ENCODE measurements at regions not wholly inside any gene's neighbourhood (a gene's known extent, or its start where the extent isn't known, plus 50 kb on each side); places are given as distances from the start of the nearest gene placed in this dataset.
"Not testable (repeated sequence)": the region's sequence is repeated elsewhere in the genome, so short reads cannot be mapped to it uniquely, and the experiment has no call there.

DNA sequence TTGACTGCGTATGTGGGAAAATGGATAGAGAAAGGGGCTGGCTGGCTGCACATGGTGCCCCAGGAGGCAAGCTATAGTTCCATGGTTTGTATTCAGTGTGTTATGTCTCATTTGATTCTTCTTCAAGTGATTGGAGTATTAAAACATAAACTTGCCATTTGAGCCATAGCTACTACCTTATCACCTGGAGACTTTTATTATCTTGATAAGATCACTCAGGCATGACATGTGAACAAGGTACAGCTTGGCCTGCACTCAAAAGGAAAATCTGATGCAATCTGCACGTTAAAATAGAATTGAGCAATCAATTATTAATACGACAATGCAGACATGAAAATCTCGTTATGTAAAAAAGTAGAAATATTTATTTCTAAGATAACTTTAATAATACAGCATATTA lies 116.9 kb downstream of the RND3 start:
- DNase-seq, result no peak

DNA sequence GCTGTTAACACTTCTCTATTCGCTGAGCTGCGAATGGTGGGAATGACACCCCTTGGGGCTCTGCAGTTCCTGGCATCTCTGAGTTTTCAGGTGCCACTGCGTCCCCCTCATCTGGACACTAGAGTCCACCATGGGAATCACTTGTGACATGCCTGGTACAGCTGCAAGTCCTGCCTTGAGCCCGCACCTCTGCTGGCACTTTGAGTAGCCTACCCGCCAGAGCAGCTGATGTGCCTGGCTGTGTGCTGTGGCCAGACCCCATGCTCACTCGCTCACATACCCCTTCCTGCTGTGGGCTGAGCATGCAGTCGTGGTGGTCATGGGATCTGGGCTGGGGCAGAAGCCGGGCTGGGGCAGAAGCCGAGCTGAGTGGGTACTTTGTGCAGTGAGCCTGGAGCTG lies 117.6 kb downstream of the RND3 start:
- DNase-seq, result no peak

DNA sequence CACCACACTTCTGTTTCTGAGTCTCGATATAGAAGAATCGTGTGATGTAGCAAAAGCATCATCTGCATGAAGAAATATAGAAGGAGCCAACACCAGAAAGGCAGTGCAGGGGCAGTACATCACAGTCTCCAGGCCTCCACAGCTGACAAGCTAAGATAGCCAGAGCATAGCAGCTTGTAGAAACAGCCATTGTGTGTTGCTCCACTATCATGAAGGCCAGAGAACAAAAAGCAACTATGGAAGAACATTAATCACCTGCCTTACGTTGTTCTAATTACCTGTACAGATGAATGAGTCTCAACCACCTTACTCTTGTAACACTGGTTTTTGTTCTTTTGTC lies 129.0 kb downstream of the RND3 start:
- no peak for DNase-seq

DNA sequence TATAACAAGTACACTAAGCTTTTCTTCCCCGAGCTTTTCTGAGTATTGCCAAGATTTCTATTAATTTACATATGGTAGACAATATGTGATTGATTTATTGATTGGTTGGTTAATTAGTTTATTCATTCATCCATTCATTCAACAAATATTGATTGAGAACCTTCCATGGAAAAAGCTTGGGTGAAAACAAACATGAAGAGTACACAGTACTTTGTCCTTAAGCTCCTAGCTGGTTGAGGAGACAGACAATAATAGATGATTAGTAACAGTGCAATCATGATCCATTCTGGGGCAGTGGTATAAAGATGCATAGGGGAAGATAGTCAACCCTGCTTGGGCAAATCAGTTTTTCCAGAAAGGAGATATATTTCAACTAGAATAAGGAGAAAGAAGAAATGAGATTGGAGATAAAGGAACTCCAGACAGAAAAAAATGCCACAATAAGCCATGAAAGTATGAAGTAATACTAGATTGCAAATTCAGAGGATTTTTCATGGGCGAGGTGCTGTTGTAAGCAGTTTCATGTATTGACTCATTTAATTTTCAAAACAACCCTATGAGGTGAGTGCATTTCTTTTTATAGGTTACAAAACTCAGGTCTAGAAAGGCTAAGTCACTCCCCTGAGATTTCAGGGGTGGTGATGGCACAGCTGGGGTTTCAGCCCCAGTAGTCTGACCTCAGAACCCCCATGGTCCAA lies 129.5 kb downstream of the RND3 start:
- DNase-seq, result no peak

DNA sequence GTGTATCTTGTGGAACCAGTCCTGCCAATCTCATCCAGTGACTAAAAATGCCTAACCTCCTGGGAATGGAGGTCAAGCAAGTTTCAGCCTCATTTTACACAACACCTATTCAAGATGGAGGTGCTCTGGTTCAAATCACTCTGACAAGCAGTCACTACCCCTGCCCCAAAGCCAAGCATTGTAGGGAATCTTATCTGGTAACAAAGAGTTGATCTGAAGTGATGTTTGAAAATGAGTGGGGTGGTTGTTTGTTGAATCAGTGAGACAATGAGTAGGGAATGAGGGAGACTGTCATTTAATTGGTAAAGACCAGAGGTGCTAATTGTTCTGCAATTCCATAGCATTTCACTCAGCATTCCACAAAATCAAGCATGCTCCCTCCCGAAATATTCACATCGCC lies 132.0 kb downstream of the RND3 start:
- no peak for DNase-seq

DNA sequence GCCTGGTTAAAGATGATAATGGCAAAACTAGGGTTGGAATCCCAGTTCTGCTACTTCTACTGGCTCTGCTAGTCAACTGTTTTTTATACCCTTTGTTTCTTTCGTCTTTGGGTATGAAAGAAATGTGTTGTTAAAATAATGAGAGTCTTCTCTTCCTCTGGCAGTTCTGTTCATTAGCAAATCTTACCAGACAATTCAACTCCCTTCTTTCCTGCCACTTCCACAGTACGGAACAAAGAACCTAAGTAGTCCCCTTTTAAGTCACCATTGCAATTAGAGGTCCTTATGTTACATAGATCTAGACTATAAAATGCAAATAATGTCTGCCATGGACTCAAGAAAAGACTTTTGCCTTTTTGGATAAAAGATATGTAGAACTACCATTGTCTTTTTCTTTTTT lies 134.1 kb downstream of the RND3 start:
- DNase-seq, result no peak

DNA sequence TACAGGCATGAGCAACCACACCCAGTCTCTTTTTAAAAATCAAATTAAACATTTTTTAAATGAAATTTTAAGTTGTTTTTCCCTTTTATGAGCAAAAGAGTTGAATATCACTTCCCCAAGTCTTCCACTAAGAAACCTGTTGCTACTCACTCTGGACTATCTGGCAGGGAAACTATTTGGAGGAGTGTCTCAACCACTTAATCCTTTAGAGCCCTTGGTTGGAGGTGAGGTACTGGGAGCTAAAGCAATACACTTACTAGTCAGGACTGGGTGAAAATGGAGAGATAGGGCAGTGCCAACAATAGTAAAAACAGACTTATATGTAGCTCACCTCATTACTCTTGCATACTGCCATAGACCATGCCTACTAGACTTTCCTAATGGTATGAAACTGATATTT lies 135.5 kb downstream of the RND3 start:
- no peak for DNase-seq

DNA sequence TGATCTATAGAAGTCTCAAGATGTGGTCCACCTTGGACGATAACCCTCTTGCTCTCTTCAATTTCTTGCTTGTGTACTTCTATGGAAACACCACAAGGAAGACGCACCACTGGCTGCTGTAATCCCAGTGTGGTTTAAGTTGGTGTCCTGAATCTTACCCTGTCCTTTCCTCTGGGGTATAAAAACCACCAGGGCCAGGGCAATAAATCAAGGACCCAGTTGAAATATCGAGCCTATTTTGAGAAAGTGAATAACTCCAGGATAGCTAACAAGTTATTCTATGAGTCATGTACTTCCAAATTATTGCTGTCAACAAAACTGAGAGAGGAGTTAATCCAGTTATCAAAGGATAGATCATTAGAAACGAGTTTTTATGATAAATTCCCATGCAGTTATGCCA lies 137.0 kb downstream of the RND3 start:
- DNase-seq, result no peak

DNA sequence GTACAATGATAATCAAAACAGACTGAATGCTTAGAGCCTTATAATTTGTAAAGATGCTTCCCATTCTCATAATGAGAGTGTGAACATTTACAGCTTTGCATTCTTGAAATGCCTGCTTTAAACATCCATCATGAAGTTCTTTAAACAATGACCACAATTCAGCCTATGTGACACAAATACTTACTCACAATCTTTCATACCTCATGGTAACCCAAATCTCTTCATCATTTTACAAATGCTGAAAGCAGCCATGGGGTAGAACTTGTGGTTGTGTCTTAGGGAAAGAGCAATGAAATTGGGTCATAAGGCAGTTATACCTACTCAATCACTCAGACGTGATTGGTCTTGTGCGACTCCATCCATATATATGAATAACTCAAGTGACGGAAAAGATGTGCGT lies 140.7 kb downstream of the RND3 start:
- no peak for DNase-seq

DNA sequence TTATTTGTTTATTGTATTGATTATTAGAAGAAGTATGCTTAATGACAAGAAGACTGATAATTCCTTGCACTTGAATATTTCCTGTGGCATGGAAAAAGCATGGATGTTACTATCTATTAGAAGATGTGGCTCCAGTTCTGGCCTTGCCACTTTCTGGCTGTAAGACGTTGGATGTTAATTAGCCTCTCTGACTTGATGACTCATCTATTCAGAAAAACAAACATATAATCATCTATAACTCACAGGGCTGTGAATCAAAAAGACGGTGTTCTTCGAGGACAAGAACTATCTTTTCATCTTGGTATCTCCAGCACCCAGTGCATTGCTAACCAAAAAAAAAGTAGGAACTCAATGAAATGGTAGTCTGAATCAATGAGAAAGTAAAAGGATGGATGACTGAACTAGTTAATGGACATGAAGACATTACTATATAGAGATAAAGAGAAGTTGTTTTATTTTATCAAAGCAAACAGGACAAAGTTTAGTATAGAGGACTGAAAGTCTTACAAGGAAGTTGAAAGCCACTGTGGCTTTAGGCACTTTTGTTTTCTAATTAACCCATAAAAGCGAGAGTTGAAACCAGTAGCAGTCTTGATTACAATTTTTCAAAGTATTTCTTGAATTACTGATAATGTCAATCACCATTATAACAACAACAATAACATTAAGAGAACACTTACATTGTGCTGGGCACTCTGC lies 145.3 kb downstream of the RND3 start:
- DNase-seq, result no peak

DNA sequence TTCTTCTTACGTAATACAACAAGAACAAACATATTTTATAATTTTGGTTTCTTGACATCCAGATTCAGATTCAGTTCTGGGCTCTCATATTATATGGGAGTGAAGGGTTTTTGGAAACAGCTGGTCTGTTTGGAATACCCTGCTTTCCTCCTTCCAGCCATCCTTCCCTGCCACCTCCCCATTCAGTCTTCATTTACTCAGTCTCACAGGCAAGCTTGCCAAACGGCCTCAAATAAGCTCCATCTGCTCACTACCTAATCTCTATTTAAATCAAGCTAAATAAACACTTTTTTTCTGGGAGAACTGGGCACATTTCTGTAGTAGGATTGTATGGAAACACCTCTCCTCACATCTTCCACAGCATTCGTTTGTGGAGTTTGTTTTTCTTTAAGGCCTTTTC lies 147.5 kb downstream of the RND3 start:
- no peak for DNase-seq

DNA sequence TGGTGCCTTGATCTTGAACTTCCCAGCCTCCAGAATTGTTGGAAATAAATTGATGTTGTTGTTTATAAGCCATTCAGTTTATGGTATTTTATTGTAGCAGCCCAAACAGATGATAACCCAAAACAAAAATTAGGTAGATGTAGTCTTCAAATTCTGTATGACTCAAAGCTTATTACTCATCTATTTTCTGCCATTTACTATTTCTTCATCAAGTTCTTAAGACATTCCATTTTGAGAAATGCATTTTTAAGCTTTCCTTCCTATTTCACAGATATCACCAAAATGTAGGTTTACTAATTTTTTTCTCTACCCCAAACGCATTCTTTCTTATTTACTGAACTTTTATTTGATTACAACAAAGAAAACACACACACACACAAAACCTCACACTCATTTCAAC lies 148.2 kb downstream of the RND3 start:
- no peak for DNase-seq

DNA sequence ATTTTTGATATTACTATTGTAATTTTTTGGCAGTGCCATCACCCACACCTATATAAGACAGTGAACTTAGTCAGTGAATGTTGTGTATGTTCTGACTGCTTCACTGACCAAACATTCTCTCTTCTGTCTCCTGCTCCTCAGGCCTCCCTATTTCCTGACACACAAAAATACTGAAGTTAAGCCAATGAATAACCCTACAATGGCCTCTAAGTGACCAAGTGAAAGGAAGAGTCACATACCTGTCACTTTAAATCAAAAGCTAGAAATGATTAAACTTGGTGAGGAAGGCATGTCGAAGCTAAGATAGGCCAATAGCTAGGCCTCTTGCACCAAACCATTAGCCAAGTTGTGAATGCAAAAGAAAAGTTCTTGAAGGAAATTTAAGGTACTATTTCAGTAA lies 151.9 kb downstream of the RND3 start:
- no peak for DNase-seq

DNA sequence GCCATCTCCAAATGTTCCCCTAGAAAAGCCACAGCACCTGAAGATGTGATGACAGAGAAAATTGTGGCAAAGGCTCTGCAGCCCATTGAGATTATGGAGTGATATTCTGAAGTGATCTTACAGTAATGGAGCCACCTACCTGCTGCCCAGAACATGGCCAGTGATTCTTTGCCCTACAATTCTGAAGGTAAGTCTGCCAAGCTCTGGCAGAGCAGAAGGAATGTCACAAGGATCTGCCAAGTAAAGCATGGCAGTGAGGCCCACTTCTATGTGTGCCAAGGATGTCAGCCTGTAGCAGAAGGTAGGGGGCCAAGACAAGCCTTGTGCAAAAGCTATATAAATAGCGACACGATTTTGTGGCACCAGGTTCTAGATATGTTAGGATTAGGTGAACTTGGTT lies 155.1 kb downstream of the RND3 start:
- DNase-seq, result no peak

DNA sequence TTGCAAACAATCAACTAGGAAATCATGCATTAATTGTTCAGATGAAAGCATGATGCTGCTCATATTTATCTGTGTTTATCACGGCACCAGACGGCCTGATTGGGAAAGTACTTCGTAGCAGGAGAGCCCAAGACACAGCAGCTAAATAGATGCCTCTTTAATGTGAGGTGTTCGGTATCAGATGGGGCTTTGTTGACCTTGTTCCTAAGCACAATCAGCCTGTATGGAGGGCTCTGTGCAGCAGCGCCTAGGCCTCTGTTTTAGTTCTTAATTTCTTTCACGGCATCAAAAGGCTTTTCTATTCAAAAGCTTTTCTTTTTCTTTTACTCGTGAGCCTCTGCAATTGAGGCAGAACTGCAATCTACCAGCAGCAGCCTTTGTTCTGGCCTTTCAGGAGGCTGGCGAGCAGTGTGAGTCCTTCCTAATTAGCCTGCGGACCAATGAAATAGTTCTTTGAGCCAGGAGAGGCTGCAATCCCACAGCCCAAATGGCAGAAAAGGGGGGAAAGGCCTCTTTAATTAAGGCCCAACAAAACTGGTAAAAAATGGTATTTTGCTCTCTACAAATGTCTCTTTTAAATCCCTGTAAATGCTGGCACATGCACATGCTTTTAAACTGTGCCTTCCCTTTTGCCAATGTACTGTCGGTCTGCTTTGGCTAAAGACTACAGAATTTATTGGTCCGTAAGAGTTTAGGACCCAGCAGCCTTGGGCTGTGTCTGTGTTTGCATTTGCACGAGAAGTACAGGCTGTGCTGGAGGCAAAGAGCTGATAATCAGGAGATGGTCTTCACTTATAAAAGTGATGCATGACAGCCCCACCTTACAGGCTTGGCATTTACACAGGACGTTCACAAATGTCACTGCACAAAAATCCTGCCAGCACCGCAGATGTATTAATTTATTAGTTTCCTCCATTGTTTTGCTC lies 159.6 kb downstream of the RND3 start:
- DNase-seq, result no peak

DNA sequence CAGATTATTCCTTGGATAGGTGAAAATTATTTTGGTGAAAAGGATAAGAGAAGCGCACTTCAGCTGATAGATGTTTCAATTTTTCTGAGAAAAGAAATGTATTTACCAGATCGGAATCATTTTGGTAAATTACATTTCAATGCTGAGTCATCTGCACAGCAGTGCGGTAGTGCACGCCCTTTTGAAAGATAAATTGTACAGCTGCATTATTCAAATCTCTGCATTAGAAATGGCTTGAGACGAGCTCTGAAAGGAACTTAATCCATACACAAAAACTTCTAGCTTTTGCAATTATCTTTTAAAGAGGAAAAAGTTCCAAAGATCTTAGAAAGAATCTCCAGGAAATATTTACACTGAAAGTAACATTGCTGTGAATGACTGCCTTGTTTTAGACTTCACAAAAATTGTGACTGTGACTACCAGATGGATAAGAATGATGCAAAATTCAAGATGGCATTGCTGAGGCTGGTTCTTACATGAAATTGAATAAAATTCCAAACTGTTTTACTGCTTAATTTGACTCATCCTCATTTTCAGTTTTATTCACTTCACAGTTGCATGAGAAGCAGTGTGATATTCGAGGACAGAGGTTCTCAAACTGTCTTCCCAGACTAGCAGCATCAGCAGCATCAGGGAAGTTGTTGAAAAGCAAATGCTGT lies 161.7 kb downstream of the RND3 start:
- DNase-seq, result no peak

DNA sequence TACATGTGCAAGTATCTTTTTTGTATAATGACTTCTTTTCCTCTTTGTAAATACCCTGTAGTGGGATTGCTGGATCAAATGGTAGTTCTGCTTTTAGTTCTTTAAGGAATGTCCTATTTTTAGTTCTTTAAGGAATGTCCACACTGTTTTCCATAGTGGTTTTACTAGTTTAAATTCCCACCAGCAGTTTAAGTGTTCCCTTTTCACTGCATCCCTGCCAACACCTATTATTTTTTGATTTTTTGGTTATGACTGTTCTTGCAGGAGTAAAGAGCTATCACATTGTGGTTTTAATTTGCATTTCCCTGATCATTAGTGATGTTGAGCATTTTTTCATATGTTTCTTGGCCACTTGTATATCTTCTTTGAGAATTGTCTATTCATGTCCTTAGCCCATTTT lies 164.4 kb downstream of the RND3 start:
- DNase-seq, result not testable (repeated sequence)

DNA sequence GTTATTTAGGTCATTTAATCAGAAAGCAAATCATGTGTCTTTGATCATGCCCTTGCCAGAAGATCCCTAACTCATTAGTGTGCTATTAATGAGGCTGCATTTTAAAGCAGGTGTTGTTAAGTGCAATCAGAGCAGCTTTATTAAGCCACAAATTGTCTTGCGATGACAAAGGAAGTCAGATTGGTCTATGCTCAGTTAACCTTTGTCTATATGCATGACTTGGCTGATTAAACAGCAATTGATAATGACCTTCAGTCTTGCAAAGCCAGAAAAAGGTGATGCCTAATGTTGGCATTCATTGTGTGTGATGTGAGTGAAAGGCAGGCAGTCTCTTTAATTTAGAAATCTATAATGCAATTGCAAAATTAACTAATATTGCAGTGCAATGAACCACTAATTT lies 166.9 kb downstream of the RND3 start:
- no peak for DNase-seq

DNA sequence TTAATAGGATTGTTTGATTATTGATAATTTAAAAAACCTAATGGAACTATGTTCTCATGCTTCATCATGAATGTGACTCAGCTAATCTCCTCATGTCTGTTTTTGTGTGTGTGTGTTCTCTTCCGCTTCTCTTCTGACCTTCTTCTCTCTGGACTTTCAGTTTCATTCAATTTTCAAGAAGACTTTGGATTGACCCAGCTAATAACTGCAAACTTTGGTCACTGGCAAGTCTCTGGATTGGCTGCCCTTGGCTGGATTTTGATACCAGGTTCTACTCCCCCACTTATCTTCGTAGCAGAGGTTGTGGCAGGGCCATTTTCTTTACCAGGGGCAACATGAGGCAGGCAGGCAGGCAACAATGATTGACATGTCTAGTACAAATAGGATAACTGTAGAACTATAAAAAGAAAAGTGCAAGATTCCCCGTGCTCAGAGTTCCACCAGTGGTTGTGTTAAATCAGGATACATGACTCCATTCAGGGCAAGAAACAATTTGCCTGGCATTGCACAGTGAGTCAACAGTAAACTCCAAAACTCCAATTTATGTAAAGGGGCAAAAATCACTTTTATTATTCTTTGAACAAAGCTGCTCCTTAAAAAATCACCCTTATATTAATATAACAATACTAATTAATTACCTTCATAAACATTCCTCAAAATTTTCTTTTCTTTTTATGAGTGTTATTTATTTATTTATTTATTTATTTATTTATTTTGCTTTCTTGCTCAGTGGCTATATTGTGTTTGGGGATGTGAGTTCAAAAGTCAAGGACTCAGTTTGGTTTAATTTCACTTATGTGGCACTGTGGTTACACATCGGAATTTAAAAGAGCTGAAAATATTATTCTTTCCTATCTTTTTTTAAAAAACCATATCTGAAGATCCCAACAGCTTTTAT lies 167.6 kb downstream of the RND3 start:
- no peak for DNase-seq

DNA sequence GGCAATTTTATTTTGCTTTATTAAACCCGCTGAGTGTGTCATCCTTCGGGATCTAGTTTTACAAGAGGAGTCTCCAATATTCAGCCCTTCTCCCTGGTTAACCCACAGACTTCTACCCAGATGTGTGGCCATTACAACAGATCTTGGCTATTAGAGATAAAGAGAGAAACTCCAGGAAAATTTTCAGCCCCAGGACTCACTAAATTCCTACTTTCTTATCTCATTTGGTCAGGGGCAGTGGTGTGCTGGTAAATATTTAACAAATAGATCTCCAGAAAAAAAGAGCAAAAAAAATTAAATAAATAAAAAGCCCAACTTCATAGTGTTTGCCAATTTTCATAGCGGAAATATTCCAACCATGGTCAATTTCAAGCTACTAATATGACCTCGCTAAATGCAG lies 168.4 kb downstream of the RND3 start:
- DNase-seq, result no peak

DNA sequence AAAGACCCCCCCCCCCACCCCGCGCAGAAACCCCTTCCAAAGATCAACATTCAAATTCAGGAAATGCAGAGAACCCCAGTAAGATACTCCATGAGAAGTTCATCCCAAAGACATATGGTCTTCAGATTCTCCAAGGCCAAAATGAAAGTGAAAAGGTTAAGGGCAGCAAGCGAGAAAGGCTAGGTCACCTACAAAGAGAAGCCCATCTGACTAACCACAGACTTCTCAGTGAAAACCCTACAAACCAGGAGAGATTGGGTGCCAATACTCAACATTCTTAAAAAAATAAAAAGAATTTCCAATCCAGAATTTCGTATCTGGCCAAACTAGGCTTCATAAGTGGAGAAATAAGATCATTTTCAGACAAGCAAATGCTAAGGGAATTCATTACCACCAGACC lies 175.2 kb downstream of the RND3 start:
- no peak for DNase-seq

DNA sequence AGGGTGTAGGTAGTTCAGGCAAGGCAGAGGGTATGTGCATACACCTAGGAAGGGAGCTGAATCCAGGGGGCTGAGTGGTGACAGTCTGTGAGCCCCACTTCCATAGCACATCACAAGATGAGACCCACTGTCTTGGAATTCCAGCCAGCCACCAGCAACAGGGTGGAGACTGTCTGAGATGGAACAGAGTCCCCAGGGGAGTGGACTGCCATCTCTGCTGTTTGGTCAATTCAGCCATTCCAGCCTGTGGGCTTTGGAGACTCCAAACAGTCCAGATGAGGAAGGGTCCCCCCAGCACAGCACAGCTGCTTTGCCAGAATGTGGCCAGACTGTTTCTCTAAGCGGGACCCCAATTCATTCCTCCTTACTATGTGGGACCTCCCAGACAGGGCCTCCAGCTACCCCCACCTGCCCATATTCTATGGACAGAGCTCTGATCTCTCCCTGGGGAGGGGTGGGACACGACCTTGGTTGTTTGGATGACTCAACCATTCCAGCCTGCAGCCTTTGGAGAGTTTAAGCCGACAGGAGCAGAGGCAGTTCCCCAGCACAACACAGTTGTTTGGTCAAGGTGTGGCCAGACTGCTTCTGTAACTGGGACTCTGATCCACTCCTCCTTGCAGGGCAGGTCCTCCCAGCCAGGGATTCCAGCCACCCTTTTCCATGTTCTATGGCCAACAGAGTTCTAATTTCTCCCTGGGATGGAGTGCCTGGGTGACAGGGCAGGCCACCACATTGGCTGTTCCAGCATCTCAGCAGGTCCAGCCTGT lies 178.0 kb downstream of the RND3 start:
- no peak for DNase-seq
